Keratinocyte (primary cell): ENCODE measurements at regions not wholly inside any gene's neighbourhood (a gene's known extent, or its start where the extent isn't known, plus 50 kb on each side); places are given as distances from the start of the nearest gene placed in this dataset.

ENCODE experiments used
- DNase-seq: peaks from one replicate; pipeline ENCODE4 v3.0.0-alpha.2; 2011; ENCODE audit warnings: low read depth, missing footprints, low spot score
- FAIRE-seq: peaks from 2 replicates; lab custom pipeline; 2011; peaks lifted over from hg19 to GRCh38; lab: Jason Lieb, UNC
- H2AFZ ChIP-seq: 2 replicates; pipeline ENCODE4 v1.6.0; 2012; ENCODE audit warnings: low read length, control low read depth, inconsistent platforms; ENCODE audit not compliant: control insufficient read depth
- H3K27ac ChIP-seq: 2 replicates; pipeline ENCODE4 v1.5.1; 2011; ENCODE audit warnings: low read length; ENCODE audit not compliant: control insufficient read depth, insufficient read depth
- H3K27me3 ChIP-seq: 3 replicates; pipeline ENCODE4 v1.6.0; 2011; ENCODE audit warnings: low read length; ENCODE audit not compliant: control insufficient read depth, insufficient read depth; ENCODE audit errors: extremely low read depth
- H3K36me3 ChIP-seq, 2 experiments: 2 replicates in 1 of 2; 3 replicates in 1 of 2; pipeline ENCODE4 v1.5.1; 2011; ENCODE audit warnings: low read length in 2 of 2, mild to moderate bottlenecking in 1 of 2; ENCODE audit not compliant: control insufficient read depth in 2 of 2, insufficient read depth in 2 of 2; ENCODE audit errors: extremely low read depth in 1 of 2
- H3K4me1 ChIP-seq: 3 replicates; pipeline ENCODE4 v1.5.1; 2011; ENCODE audit warnings: low read length; ENCODE audit not compliant: control insufficient read depth, insufficient read depth; ENCODE audit errors: extremely low read depth
- H3K4me2 ChIP-seq: 3 replicates; pipeline ENCODE4 v1.6.0; 2011; ENCODE audit warnings: low read depth, low read length; ENCODE audit not compliant: control insufficient read depth, insufficient read depth; ENCODE audit errors: extremely low read depth
- H3K4me3 ChIP-seq, 3 experiments: fragments of 200-600 bp in 1 of 3; sonication (generic) in 1 of 3; 2 replicates in 2 of 3; 3 replicates in 1 of 3; pipeline ENCODE4 v1.5.1; 2011 to 2016; ENCODE audit warnings: low read length in 3 of 3, mild to moderate bottlenecking in 3 of 3, control low read depth in 2 of 3, inconsistent platforms in 1 of 3, low read depth in 1 of 3, mixed read lengths in 1 of 3, mixed run types in 1 of 3, moderate library complexity in 1 of 3; ENCODE audit not compliant: control insufficient read depth in 2 of 3, insufficient read depth in 2 of 3; ENCODE audit errors: extremely low read depth in 1 of 3
- H3K79me2 ChIP-seq: 2 replicates; pipeline ENCODE4 v1.6.0; 2012; ENCODE audit warnings: low read length; ENCODE audit not compliant: control insufficient read depth, insufficient read depth
- H3K9ac ChIP-seq: 3 replicates; pipeline ENCODE4 v1.6.0; 2011; ENCODE audit warnings: low read length; ENCODE audit not compliant: control insufficient read depth, insufficient read depth; ENCODE audit errors: extremely low read depth
- H3K9me1 ChIP-seq: 3 replicates; pipeline ENCODE4 v1.6.0; 2011; ENCODE audit warnings: low read length; ENCODE audit not compliant: control insufficient read depth, insufficient read depth; ENCODE audit errors: extremely low read depth
- H3K9me3 ChIP-seq: 2 replicates; pipeline ENCODE4 v1.5.1; 2012; ENCODE audit warnings: low read depth, low read length; ENCODE audit not compliant: control insufficient read depth
- H4K20me1 ChIP-seq: 3 replicates; pipeline ENCODE4 v1.6.0; 2011; ENCODE audit warnings: low read length; ENCODE audit not compliant: control insufficient read depth, insufficient read depth; ENCODE audit errors: extremely low read depth
- EZH2 ChIP-seq: IDR thresholded peaks from one replicate; pipeline ENCODE4 v1.6.1; 2012; ENCODE audit warnings: inconsistent platforms, mild to moderate bottlenecking, low read length, moderate library complexity
- dilution Hi-C: fragments of 300-500 bp; cut with MboI; formaldehyde crosslinking; loops from one replicate; pipeline ENCODE4 v1.7.0; 2020; ENCODE audit warnings: low sequenced_read_pairs; ENCODE audit not compliant: extremely low pct_ligation_motif_present
- TF ChIP-seq, protein P1 (sequence below), 3 experiments: IDR thresholded peaks in 1 of 3; conservative IDR thresholded peaks in 1 of 3; optimal IDR thresholded peaks in 1 of 3; 2 replicates in 2 of 3; 3 replicates in 1 of 3; pipeline versions ENCODE3 to v1.5.1; 2011; ENCODE audit warnings: low read length in 3 of 3, mild to moderate bottlenecking in 3 of 3, moderate library complexity in 2 of 3, control low read depth in 1 of 3, inconsistent platforms in 1 of 3; ENCODE audit not compliant: insufficient read depth in 2 of 3; ENCODE audit errors: extremely low read depth in 1 of 3

DNA sequence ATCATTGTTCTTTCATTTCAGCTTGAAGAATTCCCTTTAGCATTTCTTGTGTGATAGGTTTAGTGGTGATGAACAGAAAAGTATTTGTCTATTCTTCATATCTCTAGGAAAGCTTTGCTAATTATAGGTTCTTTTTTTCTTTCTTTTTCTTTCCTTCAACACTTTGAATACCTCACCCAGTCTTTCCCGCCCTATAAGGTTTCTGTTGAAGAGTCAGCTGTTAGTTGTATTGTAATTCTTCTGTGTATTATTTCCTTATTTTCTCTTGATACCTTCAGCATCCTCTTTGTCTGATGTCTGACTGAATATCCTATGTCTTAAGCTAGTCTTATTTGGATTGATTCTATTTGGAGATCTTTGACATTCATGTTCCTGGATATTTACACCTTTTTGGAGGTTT, 1989.4 kb downstream of the PCDH9 start:
- Histone ChIP-seq H4K20me1 (no peaks in the 10 kb centered on the region), H3K9ac (no peak overlapping the region), H3K36me3 (no peaks in the 10 kb centered on the region), H3K9me3 (no peaks in the 10 kb centered on the region), H3K4me2 (no peak overlapping the region), H3K79me2 (no peaks in the 10 kb centered on the region), H3K27ac (no peak overlapping the region), H2AFZ (no peak overlapping the region), H3K4me1 (no peaks in the 10 kb centered on the region), H3K9me1 (no peaks in the 10 kb centered on the region), H3K4me3 (no peak overlapping the region), H3K27me3 (no peaks in the 10 kb centered on the region)
- no peak for FAIRE-seq
- dilution Hi-C loops, result no loop called here
- no peak for TF ChIP-seq EZH2
- TF ChIP-seq, protein P1, sequence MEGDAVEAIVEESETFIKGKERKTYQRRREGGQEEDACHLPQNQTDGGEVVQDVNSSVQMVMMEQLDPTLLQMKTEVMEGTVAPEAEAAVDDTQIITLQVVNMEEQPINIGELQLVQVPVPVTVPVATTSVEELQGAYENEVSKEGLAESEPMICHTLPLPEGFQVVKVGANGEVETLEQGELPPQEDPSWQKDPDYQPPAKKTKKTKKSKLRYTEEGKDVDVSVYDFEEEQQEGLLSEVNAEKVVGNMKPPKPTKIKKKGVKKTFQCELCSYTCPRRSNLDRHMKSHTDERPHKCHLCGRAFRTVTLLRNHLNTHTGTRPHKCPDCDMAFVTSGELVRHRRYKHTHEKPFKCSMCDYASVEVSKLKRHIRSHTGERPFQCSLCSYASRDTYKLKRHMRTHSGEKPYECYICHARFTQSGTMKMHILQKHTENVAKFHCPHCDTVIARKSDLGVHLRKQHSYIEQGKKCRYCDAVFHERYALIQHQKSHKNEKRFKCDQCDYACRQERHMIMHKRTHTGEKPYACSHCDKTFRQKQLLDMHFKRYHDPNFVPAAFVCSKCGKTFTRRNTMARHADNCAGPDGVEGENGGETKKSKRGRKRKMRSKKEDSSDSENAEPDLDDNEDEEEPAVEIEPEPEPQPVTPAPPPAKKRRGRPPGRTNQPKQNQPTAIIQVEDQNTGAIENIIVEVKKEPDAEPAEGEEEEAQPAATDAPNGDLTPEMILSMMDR (optimal IDR thresholded peaks at IDR 0.05 in 1 of 3, IDR thresholded peaks at IDR 0.05 in 1 of 3, conservative IDR thresholded peaks at IDR 0.05 in 1 of 3; ENCODE audit: extremely low read depth in 1 of 3, insufficient read depth in 2 of 3, low read length in 3 of 3), result no peak
- DNase-seq, result no peak

DNA sequence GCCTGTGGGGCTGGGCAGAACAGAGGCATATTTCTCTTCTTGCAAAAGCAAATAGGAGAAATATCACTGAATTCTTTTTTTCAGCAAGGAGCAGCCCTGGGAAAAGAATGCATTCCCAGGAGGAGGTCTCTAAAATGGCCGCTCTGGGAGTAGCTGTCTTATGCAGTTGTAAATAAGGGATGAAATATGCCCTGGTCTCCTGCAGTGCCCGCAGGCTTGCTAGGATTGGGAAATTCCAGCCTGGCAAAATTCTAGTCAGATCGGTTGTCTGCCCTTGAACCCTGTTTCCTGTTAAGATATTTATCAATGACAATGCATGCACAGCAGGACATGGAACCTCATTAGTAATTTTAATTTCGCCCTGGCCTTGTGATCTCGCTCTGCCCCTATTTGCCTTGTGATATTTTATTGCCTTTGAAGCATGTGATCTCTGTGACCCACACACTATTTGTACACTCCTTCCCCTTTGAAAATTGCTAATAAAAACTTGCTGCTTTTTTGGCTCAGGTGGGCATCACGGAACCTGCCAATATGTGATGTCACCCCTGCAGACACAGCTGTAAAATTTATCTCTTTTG, 1993.2 kb downstream of the PCDH9 start:
- TF ChIP-seq, protein P1 (optimal IDR thresholded peaks at IDR 0.05 in 1 of 3, IDR thresholded peaks at IDR 0.05 in 1 of 3, conservative IDR thresholded peaks at IDR 0.05 in 1 of 3; ENCODE audit: extremely low read depth in 1 of 3, insufficient read depth in 2 of 3, low read length in 3 of 3), result no peak
- no peak for TF ChIP-seq EZH2
- H3K27ac ChIP-seq, result no peak overlapping the region
- H3K4me1 ChIP-seq, result no peaks in the 10 kb centered on the region
- no peak overlapping the region for H3K4me3 ChIP-seq
- FAIRE-seq (no peak), DNase-seq (no peak)
- no peaks in the 10 kb centered on the region for H3K36me3 ChIP-seq
- H3K9ac ChIP-seq, result no peak overlapping the region
- dilution Hi-C loops, result no loop called here
- no peaks in the 10 kb centered on the region for H3K9me3 ChIP-seq
- no peaks in the 10 kb centered on the region for H3K27me3 ChIP-seq
- no peaks in the 10 kb centered on the region for H3K79me2 ChIP-seq
- no peak overlapping the region for H2AFZ ChIP-seq
- H3K4me2 ChIP-seq, result no peak overlapping the region
- H3K9me1 ChIP-seq, result no peaks in the 10 kb centered on the region
- no peaks in the 10 kb centered on the region for H4K20me1 ChIP-seq
